ENCODE measurements at regions not wholly inside any gene's neighbourhood (a gene's known extent, or its start where the extent isn't known, plus 50 kb on each side); places are given as distances from the start of the nearest gene placed in this dataset.
"Not testable (repeated sequence)": the region's sequence is repeated elsewhere in the genome, so short reads cannot be mapped to it uniquely, and the experiment has no call there.

DNA sequence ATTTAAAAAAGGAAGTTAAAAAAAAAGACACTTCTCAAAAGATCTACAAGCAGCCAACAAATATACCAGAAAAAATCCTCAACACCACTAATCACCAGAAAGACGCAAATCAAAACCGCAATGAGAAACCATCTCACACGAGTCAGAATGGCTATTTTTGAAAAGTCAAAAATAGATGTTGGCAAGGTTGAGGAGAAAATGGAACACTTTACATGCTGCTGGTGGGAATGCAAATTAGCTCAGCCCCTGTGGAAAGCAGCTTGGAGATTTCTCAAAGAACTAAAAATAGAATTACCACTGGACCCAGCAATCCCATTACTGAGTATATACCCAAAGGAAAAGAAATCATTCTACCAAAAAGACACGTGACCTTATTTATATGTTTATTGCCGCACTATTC, 574.7 kb upstream of the ADAMTS9 start:
- no peaks in the 10 kb centered on the region for H3K36me3 ChIP-seq (replicated peaks)
- no peak for DNase-seq
- H3K4me3 ChIP-seq (ENCODE audit: low read depth, low read length), result no peak overlapping the region
- TF ChIP-seq CTCF (IDR thresholded peaks at IDR 0.05; ENCODE audit: low read depth, low read length, missing control alignments), result no peak
- in situ Hi-C loops (cut with HindIII; ENCODE audit: low pct_ligation_motif_present, low sequenced_read_pairs), result no loop called here
- H3K27ac ChIP-seq, result no peak overlapping the region
- no peaks in the 10 kb centered on the region for H3K27me3 ChIP-seq (replicated peaks)

DNA sequence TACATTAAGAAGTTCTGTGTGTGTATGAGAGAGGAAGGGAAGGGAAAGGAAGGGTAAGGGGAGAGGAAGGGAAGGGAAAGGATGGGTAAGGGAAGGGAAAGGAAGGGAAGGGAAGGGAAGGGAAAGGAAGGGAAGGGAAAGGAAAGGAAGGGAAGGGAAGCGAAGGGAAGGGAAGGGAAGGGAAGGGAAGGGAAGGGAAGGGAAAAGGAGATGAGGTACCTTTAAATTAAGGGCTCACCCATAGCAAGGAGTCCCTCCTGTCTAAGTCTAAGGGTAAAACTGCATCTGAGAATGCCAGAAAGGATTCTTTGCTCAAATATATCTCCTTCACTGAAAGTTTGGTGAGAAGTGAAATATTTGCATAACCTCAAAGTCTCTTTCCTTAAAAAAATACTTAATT, 572.1 kb upstream of the ADAMTS9 start:
- no peaks in the 10 kb centered on the region for H3K36me3 ChIP-seq (replicated peaks)
- no peak for DNase-seq
- in situ Hi-C loops (cut with HindIII; ENCODE audit: low pct_ligation_motif_present, low sequenced_read_pairs), result no loop called here
- H3K4me3 ChIP-seq (ENCODE audit: low read depth, low read length), result no peak overlapping the region
- TF ChIP-seq CTCF (IDR thresholded peaks at IDR 0.05; ENCODE audit: low read depth, low read length, missing control alignments), result no peak
- H3K27me3 ChIP-seq (replicated peaks), result no peaks in the 10 kb centered on the region
- no peak overlapping the region for H3K27ac ChIP-seq

DNA sequence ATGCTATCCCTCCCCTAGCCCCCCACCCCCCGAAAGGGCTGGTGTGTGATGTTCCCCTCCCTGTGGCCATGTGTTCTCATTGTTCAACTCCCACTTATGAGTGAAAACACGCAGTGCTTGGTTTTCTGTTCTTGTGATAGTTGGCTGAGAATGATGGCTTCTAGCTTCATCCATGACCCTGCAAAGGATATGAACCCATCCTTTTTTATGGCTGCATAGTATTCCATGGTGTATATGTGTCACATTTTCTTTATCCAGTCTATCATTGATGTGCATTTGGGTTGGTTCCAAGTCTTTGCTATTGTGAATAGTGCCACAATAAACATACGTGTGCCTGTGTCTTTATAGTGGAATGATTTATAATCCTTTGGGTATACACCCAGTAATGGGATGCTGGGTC, 565.1 kb upstream of the ADAMTS9 start:
- H3K4me3 ChIP-seq (ENCODE audit: low read depth, low read length); in situ Hi-C loops (cut with HindIII; ENCODE audit: low pct_ligation_motif_present, low sequenced_read_pairs); H3K27me3 ChIP-seq (replicated peaks); H3K36me3 ChIP-seq (replicated peaks); DNase-seq; H3K27ac ChIP-seq: not testable (repeated sequence)

GRCh38 chr3:65252266-65252665, 564.5 kb upstream of the ADAMTS9 start:
- in situ Hi-C loops (cut with HindIII; ENCODE audit: low pct_ligation_motif_present, low sequenced_read_pairs), result no loop called here
- Histone ChIP-seq H3K27ac (no peak overlapping the region), H3K36me3 (replicated peaks) (no peaks in the 10 kb centered on the region), H3K27me3 (replicated peaks) (no peaks in the 10 kb centered on the region), H3K4me3 (ENCODE audit: low read depth, low read length) (no peak overlapping the region)
- TF ChIP-seq CTCF (IDR thresholded peaks at IDR 0.05; ENCODE audit: low read depth, low read length, missing control alignments), result no peak
- DNase-seq, result no peak

GRCh38 chr3:65251375-65251774, 563.6 kb upstream of the ADAMTS9 start:
- no peak for DNase-seq
- H3K27me3 ChIP-seq (replicated peaks), result no peaks in the 10 kb centered on the region
- H3K36me3 ChIP-seq (replicated peaks), result no peaks in the 10 kb centered on the region
- no peak overlapping the region for H3K27ac ChIP-seq
- no peak for TF ChIP-seq CTCF (IDR thresholded peaks at IDR 0.05; ENCODE audit: low read depth, low read length, missing control alignments)
- H3K4me3 ChIP-seq (ENCODE audit: low read depth, low read length), result no peak overlapping the region
- in situ Hi-C loops (cut with HindIII; ENCODE audit: low pct_ligation_motif_present, low sequenced_read_pairs), result no loop called here

DNA sequence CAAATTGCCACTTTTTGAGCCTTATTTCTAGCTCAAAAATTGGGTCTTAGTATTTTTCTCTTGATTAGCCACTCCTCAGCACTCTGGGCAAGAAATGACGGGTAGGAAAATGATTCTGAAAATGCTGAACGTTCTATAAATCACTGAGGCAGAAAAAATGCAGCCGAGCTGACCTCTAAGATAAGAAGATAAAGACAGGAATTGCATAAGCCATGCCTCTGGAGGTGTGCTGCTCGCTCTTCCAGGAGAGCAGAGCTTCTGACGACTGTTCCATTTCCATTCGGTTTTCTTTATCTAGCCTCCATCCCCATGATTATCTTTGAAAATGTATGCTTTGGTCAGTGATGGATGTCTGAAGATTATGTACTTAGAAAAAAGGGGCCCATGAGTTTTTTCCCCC, 558.8 kb upstream of the ADAMTS9 start:
- no peaks in the 10 kb centered on the region for H3K27me3 ChIP-seq (replicated peaks)
- no peak overlapping the region for H3K27ac ChIP-seq
- H3K36me3 ChIP-seq (replicated peaks), result no peaks in the 10 kb centered on the region
- no peak overlapping the region for H3K4me3 ChIP-seq (ENCODE audit: low read depth, low read length)
- DNase-seq, result no peak
- in situ Hi-C loops (cut with HindIII; ENCODE audit: low pct_ligation_motif_present, low sequenced_read_pairs), result no loop called here
- TF ChIP-seq CTCF (IDR thresholded peaks at IDR 0.05; ENCODE audit: low read depth, low read length, missing control alignments), result no peak

Data from brain microvascular endothelial cell (primary cell).